ENCODE measurements at regions not wholly inside any gene's neighbourhood (a gene's known extent, or its start where the extent isn't known, plus 50 kb on each side); places are given as distances from the start of the nearest gene placed in this dataset.

DNA sequence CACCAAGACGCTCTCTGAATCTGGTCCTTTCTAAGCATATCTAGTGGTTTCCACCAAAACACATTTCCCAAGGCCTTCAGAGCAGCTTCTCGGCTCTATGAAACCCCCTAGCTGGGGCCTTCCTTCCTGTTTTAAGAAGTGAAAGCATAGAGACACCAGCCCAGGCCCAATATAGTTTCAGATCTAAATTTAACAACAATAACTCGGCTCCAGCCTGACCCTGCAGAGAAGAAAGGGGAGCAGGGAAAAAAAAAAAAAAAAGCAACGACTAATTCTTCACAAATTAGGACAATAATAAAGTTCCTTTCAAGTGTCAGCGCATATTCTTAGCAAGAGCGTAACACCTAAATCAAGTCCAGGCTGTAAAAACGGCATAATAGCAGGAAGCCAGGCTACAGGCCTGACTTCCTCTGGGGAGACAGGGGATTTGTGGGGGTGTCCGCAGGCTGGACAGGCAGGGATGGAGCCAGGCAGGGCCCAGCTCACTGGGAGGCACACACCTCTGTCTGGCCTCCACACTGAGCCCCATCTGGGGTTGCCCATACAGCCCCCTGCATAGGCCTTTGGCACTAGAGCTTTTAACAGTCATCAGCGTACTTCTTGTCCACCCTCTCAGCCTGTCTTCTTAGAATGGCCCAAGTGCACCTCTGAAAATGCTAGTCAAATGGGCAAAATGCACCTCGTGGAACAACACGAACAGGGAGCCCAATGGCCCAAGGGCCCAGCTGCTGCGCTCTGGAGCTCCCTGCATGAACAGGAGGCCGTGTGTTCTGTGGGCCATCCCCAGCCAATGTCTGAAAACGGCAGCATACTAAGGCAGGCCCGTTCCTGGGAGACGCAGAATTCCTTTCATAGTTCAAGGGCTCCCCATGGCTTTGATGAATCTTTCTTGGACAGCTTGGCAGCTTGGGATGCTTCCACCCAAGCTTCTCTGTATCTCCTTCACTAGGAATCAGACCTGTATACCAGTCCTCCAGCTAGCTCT, 772.9 kb downstream of the MED13L start:
- H3K27ac ChIP-seq, result no peak overlapping the region
- TF ChIP-seq, protein P1, sequence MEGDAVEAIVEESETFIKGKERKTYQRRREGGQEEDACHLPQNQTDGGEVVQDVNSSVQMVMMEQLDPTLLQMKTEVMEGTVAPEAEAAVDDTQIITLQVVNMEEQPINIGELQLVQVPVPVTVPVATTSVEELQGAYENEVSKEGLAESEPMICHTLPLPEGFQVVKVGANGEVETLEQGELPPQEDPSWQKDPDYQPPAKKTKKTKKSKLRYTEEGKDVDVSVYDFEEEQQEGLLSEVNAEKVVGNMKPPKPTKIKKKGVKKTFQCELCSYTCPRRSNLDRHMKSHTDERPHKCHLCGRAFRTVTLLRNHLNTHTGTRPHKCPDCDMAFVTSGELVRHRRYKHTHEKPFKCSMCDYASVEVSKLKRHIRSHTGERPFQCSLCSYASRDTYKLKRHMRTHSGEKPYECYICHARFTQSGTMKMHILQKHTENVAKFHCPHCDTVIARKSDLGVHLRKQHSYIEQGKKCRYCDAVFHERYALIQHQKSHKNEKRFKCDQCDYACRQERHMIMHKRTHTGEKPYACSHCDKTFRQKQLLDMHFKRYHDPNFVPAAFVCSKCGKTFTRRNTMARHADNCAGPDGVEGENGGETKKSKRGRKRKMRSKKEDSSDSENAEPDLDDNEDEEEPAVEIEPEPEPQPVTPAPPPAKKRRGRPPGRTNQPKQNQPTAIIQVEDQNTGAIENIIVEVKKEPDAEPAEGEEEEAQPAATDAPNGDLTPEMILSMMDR (IDR thresholded peaks at IDR 0.05), result no peak

DNA sequence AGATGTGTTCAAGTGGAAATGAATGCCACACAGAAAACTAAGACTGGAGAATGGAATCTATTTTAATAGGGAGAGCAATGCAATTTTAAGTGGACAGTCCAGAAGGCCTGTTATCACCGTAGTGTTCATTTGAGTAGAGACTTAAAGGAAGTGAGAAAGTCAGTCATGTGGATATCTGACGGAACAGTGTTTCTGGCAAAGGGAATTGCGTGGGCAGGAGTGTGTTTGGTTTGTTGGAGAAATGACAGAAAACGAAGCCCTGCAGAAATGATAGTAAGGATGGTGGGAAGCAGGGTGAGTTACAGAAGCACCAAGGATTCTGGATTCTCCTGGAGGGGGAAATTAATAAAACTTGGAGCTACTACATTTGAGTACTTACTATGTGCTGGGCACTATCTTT, 776.6 kb downstream of the MED13L start:
- Histone ChIP-seq H3K27me3 (replicated peaks; ENCODE audit: insufficient read depth) (no peaks in the 10 kb centered on the region), H3K4me3 (no peak overlapping the region), H3K9me3 (no peaks in the 10 kb centered on the region), H3K4me1 (ENCODE audit: control insufficient read depth in 1 of 2, low read depth in 2 of 2) (no peaks in the 10 kb centered on the region), H3K36me3 (no peaks in the 10 kb centered on the region), H3K27ac (no peak overlapping the region)
- TF ChIP-seq, protein P1 (IDR thresholded peaks at IDR 0.05), result no peak
- no peak for ATAC-seq (ENCODE audit: insufficient number of reproducible peaks, low FRiP score, low read depth)
- no peak for DNase-seq (ENCODE audit: low spot score)

More for the DNA sequence above, 772.9 kb downstream of the MED13L start:
- ATAC-seq (ENCODE audit: insufficient number of reproducible peaks, low FRiP score, low read depth) (no peak), DNase-seq (ENCODE audit: low spot score) (no peak)
- H3K9me3 ChIP-seq, result no peaks in the 10 kb centered on the region
- H3K27me3 ChIP-seq (replicated peaks; ENCODE audit: insufficient read depth), result no peaks in the 10 kb centered on the region
- H3K4me1 ChIP-seq (ENCODE audit: control insufficient read depth in 1 of 2, low read depth in 2 of 2), result no peaks in the 10 kb centered on the region
- no peak overlapping the region for H3K4me3 ChIP-seq
- H3K36me3 ChIP-seq, result no peaks in the 10 kb centered on the region

DNA sequence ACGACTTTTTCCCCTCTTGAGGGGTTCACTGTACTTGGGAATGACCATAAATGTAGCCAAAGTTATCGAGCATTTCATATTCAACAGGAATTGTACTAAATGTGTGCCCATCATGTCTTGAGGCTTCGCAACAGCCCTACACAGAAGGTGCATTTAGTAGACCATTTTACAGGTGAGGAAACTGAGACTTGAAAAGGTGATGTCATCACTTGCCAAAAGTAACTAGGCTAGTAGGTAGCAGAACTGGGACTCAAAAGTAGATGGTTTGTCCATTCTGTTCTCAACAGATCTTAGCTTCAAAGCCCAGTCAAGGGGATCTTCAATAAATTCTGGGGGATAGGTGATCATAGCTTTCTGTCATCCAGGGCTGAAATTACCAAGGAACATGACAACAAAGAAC, 782.2 kb downstream of the MED13L start:
- Histone ChIP-seq H3K27me3 (replicated peaks; ENCODE audit: insufficient read depth) (no peaks in the 10 kb centered on the region), H3K36me3 (no peaks in the 10 kb centered on the region), H3K9me3 (no peaks in the 10 kb centered on the region), H3K27ac (no peak overlapping the region), H3K4me1 (ENCODE audit: control insufficient read depth in 1 of 2, low read depth in 2 of 2) (no peaks in the 10 kb centered on the region), H3K4me3 (no peak overlapping the region)
- no peak for ATAC-seq (ENCODE audit: insufficient number of reproducible peaks, low FRiP score, low read depth)
- no peak for DNase-seq (ENCODE audit: low spot score)
- TF ChIP-seq, protein P1 (IDR thresholded peaks at IDR 0.05), result no peak

DNA sequence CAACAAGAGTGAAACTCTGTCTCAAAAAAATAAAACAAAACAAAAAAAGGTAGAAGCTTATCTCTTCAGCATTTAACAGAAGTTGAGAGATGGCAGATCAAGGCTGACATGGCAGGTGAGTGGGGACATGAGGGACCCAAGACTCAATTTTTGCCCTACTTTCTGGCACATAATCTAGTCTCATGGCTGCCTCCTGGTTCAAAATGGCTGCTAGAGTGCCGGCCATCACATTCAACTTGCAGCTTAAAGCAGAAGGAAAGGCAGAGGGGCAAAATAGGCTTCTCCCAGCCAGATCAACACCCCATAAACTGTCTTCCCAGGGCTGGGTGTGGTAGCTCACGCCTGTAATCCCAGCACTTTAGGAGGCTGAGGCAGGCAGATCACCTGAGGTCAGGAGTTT, 784.9 kb downstream of the MED13L start:
- Histone ChIP-seq H3K4me3 (no peak overlapping the region), H3K36me3 (no peaks in the 10 kb centered on the region), H3K27me3 (replicated peaks; ENCODE audit: insufficient read depth) (no peaks in the 10 kb centered on the region), H3K4me1 (ENCODE audit: control insufficient read depth in 1 of 2, low read depth in 2 of 2) (no peaks in the 10 kb centered on the region), H3K27ac (no peak overlapping the region), H3K9me3 (no peaks in the 10 kb centered on the region)
- TF ChIP-seq, protein P1 (IDR thresholded peaks at IDR 0.05), result no peak
- ATAC-seq (ENCODE audit: insufficient number of reproducible peaks, low FRiP score, low read depth) (no peak), DNase-seq (ENCODE audit: low spot score) (no peak)

DNA sequence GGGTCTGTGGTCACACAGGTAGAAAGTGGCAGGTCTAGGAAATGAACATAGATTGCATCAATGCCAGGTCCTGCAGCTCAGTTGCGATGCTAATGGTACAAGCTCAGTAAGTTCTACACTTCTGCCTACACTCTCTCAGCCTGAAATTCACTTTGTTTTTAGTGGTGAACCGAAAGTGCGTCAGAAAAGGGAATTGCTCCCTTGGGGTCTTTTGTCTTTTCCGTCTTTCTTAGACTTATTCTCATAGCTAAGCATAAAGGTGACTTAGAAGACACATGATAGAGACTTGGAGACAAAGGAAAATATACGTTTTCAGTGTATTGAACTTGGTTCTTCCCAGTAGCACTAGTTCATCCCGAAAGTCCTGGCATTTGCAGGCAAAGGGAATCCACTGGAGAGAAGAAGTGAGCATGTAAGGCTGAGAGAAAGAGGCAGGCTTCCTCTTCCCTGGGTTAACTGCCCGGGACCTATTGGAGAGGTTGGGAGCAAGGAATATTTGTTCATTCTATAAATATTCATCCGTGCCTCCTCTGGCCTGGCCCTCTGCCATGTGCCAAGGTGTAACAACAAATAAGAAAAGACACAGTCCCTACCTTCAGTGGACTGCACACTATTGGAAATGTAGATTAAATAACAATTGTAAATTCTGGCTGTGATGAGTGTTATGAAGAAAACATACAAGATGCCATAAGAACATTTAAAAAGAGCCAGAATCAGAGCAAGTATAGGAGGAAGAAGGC, 785.8 kb downstream of the MED13L start:
- no peaks in the 10 kb centered on the region for H3K27me3 ChIP-seq (replicated peaks; ENCODE audit: insufficient read depth)
- H3K9me3 ChIP-seq, result no peaks in the 10 kb centered on the region
- TF ChIP-seq, protein P1 (IDR thresholded peaks at IDR 0.05), result no peak
- no peak overlapping the region for H3K27ac ChIP-seq
- ATAC-seq (ENCODE audit: insufficient number of reproducible peaks, low FRiP score, low read depth), result no peak
- no peak for DNase-seq (ENCODE audit: low spot score)
- H3K4me3 ChIP-seq, result no peak overlapping the region
- no peaks in the 10 kb centered on the region for H3K36me3 ChIP-seq
- no peaks in the 10 kb centered on the region for H3K4me1 ChIP-seq (ENCODE audit: control insufficient read depth in 1 of 2, low read depth in 2 of 2)

Data from thoracic aorta (tissue), 2 donors.